ENCODE measurements at regions not wholly inside any gene's neighbourhood (a gene's known extent, or its start where the extent isn't known, plus 50 kb on each side); places are given as distances from the start of the nearest gene placed in this dataset.

DNA sequence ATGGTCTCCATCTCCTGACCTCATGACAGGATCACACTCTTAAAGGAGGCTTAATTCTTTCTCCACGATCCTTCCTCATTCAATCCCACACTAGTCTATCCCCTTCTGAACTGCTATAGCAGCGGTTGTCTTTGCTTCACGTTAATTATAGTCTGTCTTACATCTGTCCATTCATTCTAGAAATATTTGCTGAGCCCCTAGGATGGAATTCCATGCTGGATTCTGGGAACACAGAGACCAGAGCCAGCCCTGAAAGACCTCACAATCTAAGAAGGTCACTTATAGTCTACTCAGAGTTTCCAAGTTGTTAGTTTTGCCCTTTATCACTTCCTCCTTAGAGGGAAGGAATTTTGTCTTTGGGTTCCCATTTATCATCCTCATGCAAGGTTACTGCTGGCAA is 193.5 kb downstream of the GAS1 start:
- TF ChIP-seq TAF1 (IDR thresholded peaks at IDR 0.05; ENCODE audit: borderline replicate concordance, low read depth, low read length) (no peak), POLR2AphosphoS5 (IDR thresholded peaks at IDR 0.05; ENCODE audit: low read depth, low read length) (no peak), POLR2A (IDR thresholded peaks at IDR 0.05; ENCODE audit: low read depth, low read length) (no peak)

Measured in GM12892 (cell line).